ENCODE measurements at regions not wholly inside any gene's neighbourhood (a gene's known extent, or its start where the extent isn't known, plus 50 kb on each side); places are given as distances from the start of the nearest gene placed in this dataset.

DNA sequence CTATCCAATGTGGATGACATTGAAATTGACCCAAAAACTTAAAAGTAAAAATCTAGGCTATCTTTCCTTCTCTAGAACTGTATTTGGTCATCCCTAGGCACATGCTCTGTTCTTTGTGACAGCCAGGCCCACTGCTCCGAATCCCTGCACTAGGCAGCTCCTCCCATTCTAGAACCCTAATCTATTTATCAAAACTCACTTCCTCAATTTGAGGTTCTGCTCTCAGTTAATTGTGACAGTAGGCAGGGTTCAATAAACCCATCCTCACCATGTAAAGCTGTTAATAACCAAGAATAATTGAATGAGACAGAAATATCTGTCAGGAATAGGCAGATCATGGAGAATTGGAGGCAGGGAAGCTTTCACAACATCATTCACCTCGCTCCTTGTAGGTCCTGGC lies 51.9 kb upstream of the IRF2 start:
- Histone ChIP-seq H3K9me3 (peaks cover 4% of the 10 kb centered on the region), H3K4me1 (no peaks in the 10 kb centered on the region), H3K27me3 (ENCODE audit: insufficient read depth in 3 of 3, low read length in 2 of 3) (no peaks in the 10 kb centered on the region), H3K27ac (no peak overlapping the region), H3K36me3 (ENCODE audit: insufficient read depth in 1 of 2, low read depth in 1 of 2) (no peaks in the 10 kb centered on the region), H3K4me3 (no peak overlapping the region)
- 86 to 95% (median 90%) methylated on average over 2 of the region's 2 CpGs for WGBS, 3 donors
- TF ChIP-seq, protein P1, sequence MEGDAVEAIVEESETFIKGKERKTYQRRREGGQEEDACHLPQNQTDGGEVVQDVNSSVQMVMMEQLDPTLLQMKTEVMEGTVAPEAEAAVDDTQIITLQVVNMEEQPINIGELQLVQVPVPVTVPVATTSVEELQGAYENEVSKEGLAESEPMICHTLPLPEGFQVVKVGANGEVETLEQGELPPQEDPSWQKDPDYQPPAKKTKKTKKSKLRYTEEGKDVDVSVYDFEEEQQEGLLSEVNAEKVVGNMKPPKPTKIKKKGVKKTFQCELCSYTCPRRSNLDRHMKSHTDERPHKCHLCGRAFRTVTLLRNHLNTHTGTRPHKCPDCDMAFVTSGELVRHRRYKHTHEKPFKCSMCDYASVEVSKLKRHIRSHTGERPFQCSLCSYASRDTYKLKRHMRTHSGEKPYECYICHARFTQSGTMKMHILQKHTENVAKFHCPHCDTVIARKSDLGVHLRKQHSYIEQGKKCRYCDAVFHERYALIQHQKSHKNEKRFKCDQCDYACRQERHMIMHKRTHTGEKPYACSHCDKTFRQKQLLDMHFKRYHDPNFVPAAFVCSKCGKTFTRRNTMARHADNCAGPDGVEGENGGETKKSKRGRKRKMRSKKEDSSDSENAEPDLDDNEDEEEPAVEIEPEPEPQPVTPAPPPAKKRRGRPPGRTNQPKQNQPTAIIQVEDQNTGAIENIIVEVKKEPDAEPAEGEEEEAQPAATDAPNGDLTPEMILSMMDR (IDR thresholded peaks at IDR 0.05), result no peak
- intact Hi-C loops (cut with DNase I), result no loop called here
- no peak for DNase-seq
- ATAC-seq, result no peak
